OCI-LY3 (cell line): ENCODE measurements at regions not wholly inside any gene's neighbourhood (a gene's known extent, or its start where the extent isn't known, plus 50 kb on each side); places are given as distances from the start of the nearest gene placed in this dataset.

ENCODE experiments used
- CTCF ChIP-seq: fragments of 200-600, 300-600 bp; sonication (generic); IDR thresholded peaks from 2 replicates; pipeline ENCODE4 v1.5.1; 2014; ENCODE audit warnings: antibody characterized with exemption, low read length, low read depth
- EZH2phosphoT487 ChIP-seq: fragments of 200-600 bp; shearing (Covaris generic); IDR thresholded peaks from 2 replicates; pipeline ENCODE4 v1.6.1; 2018; ENCODE audit warnings: antibody characterized with exemption, mixed run types, low read depth

GRCh38 chr12:28898038-28898437 is 251.0 kb upstream of the FAR2 start:
- TF ChIP-seq CTCF (no peak), EZH2phosphoT487 (no peak)
